Osteoblast (primary cell): ENCODE measurements at regions not wholly inside any gene's neighbourhood (a gene's known extent, or its start where the extent isn't known, plus 50 kb on each side); places are given as distances from the start of the nearest gene placed in this dataset.

Source experiments
- DNase-seq: peaks from one replicate; pipeline ENCODE4 v3.0.0; 2011; ENCODE audit warnings: low spot score, mixed read lengths; ENCODE audit not compliant: insufficient read length; ENCODE audit errors: missing footprints
- H2AFZ ChIP-seq: 2 replicates; pipeline ENCODE4 v1.6.0; 2011; ENCODE audit warnings: mild to moderate bottlenecking, low read length
- H3K27ac ChIP-seq: 2 replicates; pipeline ENCODE4 v1.5.1; 2011; ENCODE audit warnings: mild to moderate bottlenecking, low read depth, low read length, moderate library complexity
- H3K27me3 ChIP-seq: 2 replicates; pipeline ENCODE4 v1.6.0; 2012; ENCODE audit warnings: mild to moderate bottlenecking, control low read depth, inconsistent platforms, low read length, moderate library complexity; ENCODE audit not compliant: insufficient read depth
- H3K36me3 ChIP-seq: 2 replicates; pipeline ENCODE4 v1.5.1; 2011; ENCODE audit warnings: mild to moderate bottlenecking, low read length, control low read depth, moderate library complexity; ENCODE audit not compliant: insufficient read depth
- H3K4me1 ChIP-seq: 2 replicates; pipeline ENCODE4 v1.5.1; 2011; ENCODE audit warnings: mild to moderate bottlenecking, low read length, control low read depth, moderate library complexity; ENCODE audit not compliant: insufficient read depth
- H3K4me2 ChIP-seq: 2 replicates; pipeline ENCODE4 v1.6.0; 2011; ENCODE audit warnings: mild to moderate bottlenecking, low read length; ENCODE audit not compliant: insufficient read depth
- H3K4me3 ChIP-seq: fragments of 200-600 bp; sonication (generic); 3 replicates; pipeline ENCODE4 v1.5.1; 2012; ENCODE audit warnings: mild to moderate bottlenecking, low read length, inconsistent platforms; ENCODE audit not compliant: insufficient read depth
- H3K79me2 ChIP-seq: 2 replicates; pipeline ENCODE4 v1.6.0; 2012; ENCODE audit warnings: mild to moderate bottlenecking, low read length, control low read depth, inconsistent platforms; ENCODE audit not compliant: insufficient read depth
- H3K9me3 ChIP-seq: 2 replicates; pipeline ENCODE4 v1.5.1; 2011; ENCODE audit warnings: low read depth, low read length, control low read depth
- H4K20me1 ChIP-seq: 2 replicates; pipeline ENCODE4 v1.6.0; 2012; ENCODE audit warnings: mild to moderate bottlenecking, low read length, control low read depth; ENCODE audit not compliant: insufficient read depth
- CTCF ChIP-seq: IDR thresholded peaks from 2 replicates; pipeline ENCODE4 v1.5.1; 2011; ENCODE audit warnings: mild to moderate bottlenecking, low read depth, low read length, moderate library complexity; ENCODE audit errors: extremely low read depth

GRCh38 chr16:9443864-9444263, 352.4 kb downstream of the HAPSTR1 start:
- H3K4me3 ChIP-seq = no peak overlapping the region
- no peak overlapping the region for H3K4me2 ChIP-seq
- peaks cover 2% of the 10 kb centered on the region for H3K9me3 ChIP-seq
- H3K4me1 ChIP-seq = no peaks in the 10 kb centered on the region
- no peaks in the 10 kb centered on the region for H4K20me1 ChIP-seq
- no peaks in the 10 kb centered on the region for H3K79me2 ChIP-seq
- H3K27me3 ChIP-seq = no peaks in the 10 kb centered on the region
- no peak overlapping the region for H3K27ac ChIP-seq
- no peak for DNase-seq
- H2AFZ ChIP-seq = no peak overlapping the region
- TF ChIP-seq CTCF = no peak
- H3K36me3 ChIP-seq = no peaks in the 10 kb centered on the region

- Histone ChIP-seq H3K36me3 (no peaks in the 10 kb centered on the region), H3K79me2 (no peaks in the 10 kb centered on the region), H2AFZ (no peak overlapping the region), H3K27me3 (no peaks in the 10 kb centered on the region), H3K9me3 (peaks cover 2% of the 10 kb centered on the region), H3K4me3 (no peak overlapping the region), H3K27ac (no peak overlapping the region), H3K4me1 (no peaks in the 10 kb centered on the region), H3K4me2 (no peak overlapping the region), H4K20me1 (no peaks in the 10 kb centered on the region)
- TF ChIP-seq CTCF = no peak
- DNase-seq = no peak
Observed at GRCh38 chr16:9446471-9447194, 355.2 kb downstream of the HAPSTR1 start.

GRCh38 chr16:9447195-9447551, 355.7 kb downstream of the HAPSTR1 start:
- DNase-seq = peak; percentile 19
- no peaks in the 10 kb centered on the region for H4K20me1 ChIP-seq

GRCh38 chr16:9447699-9448098, 356.3 kb downstream of the HAPSTR1 start:
- Histone ChIP-seq H3K9me3 (peaks cover 2% of the 10 kb centered on the region), H3K4me1 (no peaks in the 10 kb centered on the region), H4K20me1 (no peaks in the 10 kb centered on the region), H3K27ac (no peak overlapping the region), H3K4me2 (no peak overlapping the region), H3K36me3 (no peaks in the 10 kb centered on the region), H2AFZ (no peak overlapping the region), H3K27me3 (no peaks in the 10 kb centered on the region), H3K4me3 (no peak overlapping the region), H3K79me2 (no peaks in the 10 kb centered on the region)
- DNase-seq = no peak
- TF ChIP-seq CTCF = no peak

More at GRCh38 chr16:9447195-9447551, 355.7 kb downstream of the HAPSTR1 start:
- H3K36me3 ChIP-seq = no peaks in the 10 kb centered on the region
- H3K4me3 ChIP-seq = no peak overlapping the region
- no peak for TF ChIP-seq CTCF
- H3K4me2 ChIP-seq = no peak overlapping the region
- no peak overlapping the region for H2AFZ ChIP-seq
- peaks cover 2% of the 10 kb centered on the region for H3K9me3 ChIP-seq
- no peak overlapping the region for H3K27ac ChIP-seq
- H3K79me2 ChIP-seq = no peaks in the 10 kb centered on the region
- no peaks in the 10 kb centered on the region for H3K27me3 ChIP-seq
- no peaks in the 10 kb centered on the region for H3K4me1 ChIP-seq
